Activated T-cell treated with anti-CD3 and anti-CD28 coated beads, Interleukin-2, amount 50 U/mL, for 4 hours (primary cell): ENCODE measurements at regions not wholly inside any gene's neighbourhood (a gene's known extent, or its start where the extent isn't known, plus 50 kb on each side); places are given as distances from the start of the nearest gene placed in this dataset.
A peak's percentile ranks its signal among the peaks of the same experiment; 100 is the strongest.

Experiments used
- ATAC-seq, 2 donors: fragments of 200-7000 bp; cut with Tn5 transposase; one replicate each; pipeline ENCODE4 v1.10.0; 2021
- DNase-seq: peaks from one replicate; pipeline ENCODE4 v3.0.0-alpha.2; 2020
- H3K27me3 Mint-ChIP-seq: one replicate; pipeline ENCODE4 v1.8.0; 2021; ENCODE audit warnings: low read depth, mixed read lengths
- H3K36me3 Mint-ChIP-seq: one replicate; pipeline ENCODE4 v1.8.0; 2022; ENCODE audit warnings: mixed read lengths; ENCODE audit not compliant: insufficient read depth
- H3K4me1 Mint-ChIP-seq: one replicate; pipeline ENCODE4 v1.8.0; 2021; ENCODE audit warnings: low read depth, mixed read lengths
- H3K4me3 Mint-ChIP-seq: one replicate; pipeline ENCODE4 v1.8.0; 2021; ENCODE audit warnings: mild to moderate bottlenecking, moderate library complexity, mixed read lengths
- H3K9me3 Mint-ChIP-seq: one replicate; pipeline ENCODE4 v1.8.0; 2021; ENCODE audit warnings: mixed read lengths

GRCh38 chr12:91419809-91420208 is 237.2 kb upstream of the DCN start:
- H3K36me3 Mint-ChIP-seq, result no peaks in the 10 kb centered on the region
- H3K9me3 Mint-ChIP-seq, result no peaks in the 10 kb centered on the region
- DNase-seq, result no peak
- H3K4me3 Mint-ChIP-seq, result no peak overlapping the region
- no peaks in the 10 kb centered on the region for H3K4me1 Mint-ChIP-seq
- no peak for ATAC-seq
- H3K27me3 Mint-ChIP-seq, result peaks cover 4% of the 10 kb centered on the region

- no peaks in the 10 kb centered on the region for H3K4me1 Mint-ChIP-seq
- DNase-seq (no peak), ATAC-seq (no peak)
- no peaks in the 10 kb centered on the region for H3K9me3 Mint-ChIP-seq
- no peak overlapping the region for H3K4me3 Mint-ChIP-seq
- no peaks in the 10 kb centered on the region for H3K36me3 Mint-ChIP-seq
- peaks cover 4% of the 10 kb centered on the region for H3K27me3 Mint-ChIP-seq
These were observed 235.8 kb upstream of the DCN start for GRCh38 chr12:91418221-91419090.

- no peak for DNase-seq
- ATAC-seq, result no peak
- no peaks in the 10 kb centered on the region for H3K4me1 Mint-ChIP-seq
- peaks cover 4% of the 10 kb centered on the region for H3K27me3 Mint-ChIP-seq
- H3K36me3 Mint-ChIP-seq, result no peaks in the 10 kb centered on the region
- no peaks in the 10 kb centered on the region for H3K9me3 Mint-ChIP-seq
- H3K4me3 Mint-ChIP-seq, result no peak overlapping the region
These were observed 235.0 kb upstream of the DCN start for GRCh38 chr12:91417650-91418049.

- Mint-ChIP-seq H3K9me3 (no peaks in the 10 kb centered on the region), H3K36me3 (no peaks in the 10 kb centered on the region), H3K4me1 (no peaks in the 10 kb centered on the region)
These were observed 232.0 kb upstream of the DCN start for GRCh38 chr12:91414636-91415035.

GRCh38 chr12:91413581-91414546 is 231.2 kb upstream of the DCN start:
- ATAC-seq (no peak), DNase-seq (no peak)
- no peaks in the 10 kb centered on the region for H3K4me1 Mint-ChIP-seq
- H3K27me3 Mint-ChIP-seq, result peaks cover 2% of the 10 kb centered on the region
- H3K36me3 Mint-ChIP-seq, result no peaks in the 10 kb centered on the region
- no peaks in the 10 kb centered on the region for H3K9me3 Mint-ChIP-seq
- H3K4me3 Mint-ChIP-seq, result no peak overlapping the region

More at GRCh38 chr12:91414636-91415035, 232.0 kb upstream of the DCN start:
- peaks cover 2% of the 10 kb centered on the region for H3K27me3 Mint-ChIP-seq
- H3K4me3 Mint-ChIP-seq, result no peak overlapping the region
- ATAC-seq (no peak), DNase-seq (no peak)

- Mint-ChIP-seq H3K27me3 (no peaks in the 10 kb centered on the region), H3K4me1 (no peaks in the 10 kb centered on the region), H3K36me3 (no peaks in the 10 kb centered on the region), H3K4me3 (no peak overlapping the region), H3K9me3 (no peaks in the 10 kb centered on the region)
- ATAC-seq, result peak; percentile 46 to 70
- DNase-seq, result no peak
These were observed 224.3 kb upstream of the DCN start for GRCh38 chr12:91406920-91407341.

- Mint-ChIP-seq H3K27me3 (no peaks in the 10 kb centered on the region), H3K4me3 (no peak overlapping the region), H3K36me3 (no peaks in the 10 kb centered on the region), H3K4me1 (no peaks in the 10 kb centered on the region), H3K9me3 (no peaks in the 10 kb centered on the region)
- no peak for ATAC-seq
- DNase-seq, result no peak
These were observed 221.8 kb upstream of the DCN start for GRCh38 chr12:91404441-91404840.

- Mint-ChIP-seq H3K9me3 (no peaks in the 10 kb centered on the region), H3K4me1 (no peaks in the 10 kb centered on the region), H3K27me3 (no peaks in the 10 kb centered on the region), H3K36me3 (no peaks in the 10 kb centered on the region), H3K4me3 (no peak overlapping the region)
- ATAC-seq (no peak), DNase-seq (no peak)
These were observed 218.6 kb upstream of the DCN start for GRCh38 chr12:91401190-91401589.

- Mint-ChIP-seq H3K36me3 (no peaks in the 10 kb centered on the region), H3K4me1 (no peaks in the 10 kb centered on the region), H3K4me3 (no peak overlapping the region), H3K9me3 (no peaks in the 10 kb centered on the region), H3K27me3 (no peaks in the 10 kb centered on the region)
- DNase-seq (no peak), ATAC-seq (no peak)
These were observed 217.7 kb upstream of the DCN start for GRCh38 chr12:91400271-91400670.

- Mint-ChIP-seq H3K9me3 (no peaks in the 10 kb centered on the region), H3K36me3 (no peaks in the 10 kb centered on the region), H3K4me3 (no peak overlapping the region), H3K27me3 (peaks cover 2% of the 10 kb centered on the region), H3K4me1 (no peaks in the 10 kb centered on the region)
- no peak for ATAC-seq
- DNase-seq, result no peak
These were observed 215.4 kb upstream of the DCN start for GRCh38 chr12:91397866-91398532.

GRCh38 chr12:91396293-91396692 is 213.7 kb upstream of the DCN start:
- H3K4me1 Mint-ChIP-seq, result no peaks in the 10 kb centered on the region
- no peaks in the 10 kb centered on the region for H3K9me3 Mint-ChIP-seq
- H3K4me3 Mint-ChIP-seq, result no peak overlapping the region
- H3K36me3 Mint-ChIP-seq, result no peaks in the 10 kb centered on the region
- ATAC-seq, result no peak
- no peak for DNase-seq
- H3K27me3 Mint-ChIP-seq, result peaks cover 2% of the 10 kb centered on the region

- no peak for ATAC-seq
- Mint-ChIP-seq H3K36me3 (no peaks in the 10 kb centered on the region), H3K9me3 (peaks cover under 1% of the 10 kb centered on the region), H3K4me3 (no peak overlapping the region), H3K4me1 (no peaks in the 10 kb centered on the region), H3K27me3 (peaks cover 2% of the 10 kb centered on the region)
- DNase-seq, result no peak
These were observed 213.1 kb upstream of the DCN start for GRCh38 chr12:91395628-91396135.

- H3K4me3 Mint-ChIP-seq, result no peak overlapping the region
- H3K4me1 Mint-ChIP-seq, result no peaks in the 10 kb centered on the region
- DNase-seq, result no peak
- H3K27me3 Mint-ChIP-seq, result peaks cover 2% of the 10 kb centered on the region
- no peak for ATAC-seq
- no peaks in the 10 kb centered on the region for H3K36me3 Mint-ChIP-seq
- peaks cover 3% of the 10 kb centered on the region for H3K9me3 Mint-ChIP-seq
These were observed 212.3 kb upstream of the DCN start for GRCh38 chr12:91394903-91395302.

- H3K36me3 Mint-ChIP-seq, result no peaks in the 10 kb centered on the region
- no peak overlapping the region for H3K4me3 Mint-ChIP-seq
- no peak for ATAC-seq
- no peaks in the 10 kb centered on the region for H3K27me3 Mint-ChIP-seq
- no peak for DNase-seq
- no peaks in the 10 kb centered on the region for H3K4me1 Mint-ChIP-seq
- H3K9me3 Mint-ChIP-seq, result peaks cover 3% of the 10 kb centered on the region
These were observed 206.0 kb upstream of the DCN start for GRCh38 chr12:91388573-91388972.
